Karpas-422 (cell line): ENCODE measurements at regions not wholly inside any gene's neighbourhood (a gene's known extent, or its start where the extent isn't known, plus 50 kb on each side); places are given as distances from the start of the nearest gene placed in this dataset.
A peak's percentile ranks its signal among the peaks of the same experiment; 100 is the strongest.

Experiments used
- DNase-seq: peaks from one replicate; pipeline ENCODE4 v3.0.0-alpha.2; 2015
- H2AFZ ChIP-seq: fragments of 200-600 bp; sonication (generic); 2 replicates; pipeline ENCODE4 v1.6.1; 2014; ENCODE audit warnings: antibody characterized with exemption, low read length, mixed read lengths
- H3K27ac ChIP-seq: fragments of 200-600 bp; sonication (generic); 2 replicates; pipeline ENCODE4 v1.5.1; 2014; ENCODE audit warnings: mild to moderate bottlenecking, low read length, moderate library complexity
- H3K27me3 ChIP-seq: fragments of 200-600 bp; sonication (generic); 2 replicates; pipeline ENCODE4 v1.6.1; 2014; ENCODE audit warnings: low read length, mixed read lengths
- H3K36me3 ChIP-seq: fragments of 200-600 bp; sonication (generic); 2 replicates; pipeline ENCODE4 v1.6.1; 2014; ENCODE audit warnings: low read length, mixed read lengths; ENCODE audit not compliant: insufficient read depth
- H3K4me1 ChIP-seq: fragments of 200-600 bp; sonication (generic); 2 replicates; pipeline ENCODE4 v1.6.1; 2014; ENCODE audit warnings: mild to moderate bottlenecking, low read length, mixed read lengths
- H3K4me2 ChIP-seq: fragments of 200-600 bp; sonication (generic); 2 replicates; pipeline ENCODE4 v1.6.1; 2014; ENCODE audit warnings: low read length, low read depth, mild to moderate bottlenecking; ENCODE audit not compliant: poor library complexity, severe bottlenecking
- H3K4me3 ChIP-seq: fragments of 200-600 bp; sonication (generic); 2 replicates; pipeline ENCODE4 v1.5.1; 2014; ENCODE audit warnings: mild to moderate bottlenecking, antibody characterized with exemption, low read length, mixed read lengths
- H3K79me2 ChIP-seq: fragments of 200-600 bp; sonication (generic); 2 replicates; pipeline ENCODE4 v1.6.1; 2014; ENCODE audit warnings: mild to moderate bottlenecking, low read length, mixed read lengths
- H3K9ac ChIP-seq: fragments of 200-600 bp; sonication (generic); 2 replicates; pipeline ENCODE4 v1.6.0; 2014; ENCODE audit warnings: low read length
- H3K9me2 ChIP-seq: fragments of 200-600 bp; sonication (generic), shearing (Covaris generic); replicated peaks from 2 replicates; pipeline ENCODE4 v1.6.0; 2014; ENCODE audit warnings: mild to moderate bottlenecking, low read length, moderate library complexity; ENCODE audit not compliant: insufficient read depth
- H3K9me3 ChIP-seq: fragments of 300-700, 200-600 bp; sonication (generic); 2 replicates; pipeline ENCODE4 v1.6.1; 2014; ENCODE audit warnings: low read length, mixed read lengths
- H4K20me1 ChIP-seq: fragments of 200-600 bp; sonication (generic); 2 replicates; pipeline ENCODE4 v1.6.1; 2014; ENCODE audit warnings: mild to moderate bottlenecking, antibody characterized with exemption, low read length, low read depth; ENCODE audit not compliant: insufficient read depth

DNA sequence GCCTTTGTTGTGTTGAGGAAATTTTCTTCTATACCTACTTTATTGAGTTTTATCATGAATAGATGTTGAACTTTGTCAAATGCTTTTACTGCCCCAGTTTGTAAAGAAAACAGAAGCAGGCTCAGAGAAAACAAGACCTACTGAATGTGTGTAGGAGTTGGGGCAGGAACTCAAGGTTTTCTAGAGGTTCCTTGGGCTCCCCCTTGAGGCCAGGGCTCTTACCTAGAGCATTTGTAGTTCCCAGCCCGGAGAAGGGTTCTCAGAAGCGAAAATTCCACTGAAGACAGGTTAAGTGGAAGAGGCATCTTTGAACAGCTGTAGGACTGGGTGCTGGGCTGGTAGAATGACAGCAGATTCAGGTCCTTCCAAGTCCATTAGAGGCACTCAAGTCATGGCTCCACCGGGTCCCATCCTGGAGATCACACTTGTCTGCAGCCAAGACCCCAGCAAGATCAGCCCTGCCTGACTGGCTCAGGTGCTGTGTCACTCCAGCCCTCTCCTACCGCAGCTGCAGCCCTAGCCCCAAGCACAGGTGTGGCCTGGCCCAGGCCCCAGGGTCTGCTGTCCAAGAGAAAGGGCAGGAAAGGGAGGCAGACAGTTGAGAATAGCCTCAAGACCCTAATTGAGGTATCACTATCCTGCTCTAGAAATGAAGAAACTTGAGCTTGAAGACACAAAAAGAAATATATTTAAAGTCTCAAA is 425.5 kb downstream of the PCDH20 start:
- H3K27me3 ChIP-seq = no peaks in the 10 kb centered on the region
- no peak overlapping the region for H3K4me3 ChIP-seq
- H2AFZ ChIP-seq = no peak overlapping the region
- no peak overlapping the region for H3K4me2 ChIP-seq
- no peaks in the 10 kb centered on the region for H4K20me1 ChIP-seq
- H3K9me3 ChIP-seq = no peaks in the 10 kb centered on the region
- no peaks in the 10 kb centered on the region for H3K9me2 ChIP-seq
- no peak overlapping the region for H3K27ac ChIP-seq
- no peaks in the 10 kb centered on the region for H3K4me1 ChIP-seq
- DNase-seq = peak; percentile 81
- H3K9ac ChIP-seq = no peak overlapping the region
- H3K79me2 ChIP-seq = no peaks in the 10 kb centered on the region
- H3K36me3 ChIP-seq = no peaks in the 10 kb centered on the region

DNA sequence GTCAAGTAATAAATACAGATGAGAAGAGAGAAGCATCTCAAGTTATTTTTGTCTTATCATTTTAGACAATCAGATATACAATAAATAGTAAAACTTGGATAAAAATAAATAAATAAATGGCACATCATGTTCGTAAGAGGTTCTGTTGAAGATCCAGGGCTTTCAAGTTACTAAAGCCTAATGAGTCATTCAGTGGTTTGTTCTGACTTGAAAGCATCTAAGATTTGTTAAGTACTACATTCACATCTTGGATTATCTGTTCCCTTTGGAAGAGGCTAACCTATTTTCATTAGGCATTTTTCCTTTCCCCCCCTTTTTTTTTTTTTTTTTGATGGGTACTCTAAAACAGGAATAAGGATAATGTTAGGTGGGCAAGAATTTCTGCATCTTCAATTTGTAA is 429.3 kb downstream of the PCDH20 start:
- Histone ChIP-seq H3K4me3 (no peak overlapping the region), H2AFZ (no peak overlapping the region), H3K9me2 (no peaks in the 10 kb centered on the region), H3K27ac (no peak overlapping the region), H3K9ac (no peak overlapping the region), H3K4me2 (no peak overlapping the region), H3K27me3 (no peaks in the 10 kb centered on the region), H4K20me1 (no peaks in the 10 kb centered on the region), H3K36me3 (no peaks in the 10 kb centered on the region), H3K9me3 (no peaks in the 10 kb centered on the region), H3K4me1 (no peaks in the 10 kb centered on the region), H3K79me2 (no peaks in the 10 kb centered on the region)
- DNase-seq = no peak

DNA sequence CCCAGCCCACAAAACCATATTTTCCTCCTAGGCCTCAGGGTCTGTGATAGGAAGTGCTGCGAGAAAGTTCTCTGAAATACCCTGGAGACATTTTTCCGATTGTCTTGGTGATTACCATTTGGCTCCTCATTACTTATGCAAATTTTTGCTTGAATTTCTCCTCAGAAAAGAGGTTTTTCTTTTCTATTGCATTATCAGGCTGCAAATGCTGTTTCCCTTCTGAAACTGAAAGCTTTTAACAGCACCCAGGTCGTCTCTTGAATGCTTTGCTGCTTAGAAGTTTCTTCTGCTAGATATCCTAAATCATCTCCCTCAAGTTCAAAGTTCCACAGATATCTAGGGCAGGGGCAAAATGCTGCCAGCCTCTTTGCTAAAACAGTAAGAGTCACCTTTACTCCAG is 434.2 kb downstream of the PCDH20 start:
- no peak overlapping the region for H3K27ac ChIP-seq
- no peak overlapping the region for H3K4me2 ChIP-seq
- H3K9me2 ChIP-seq = no peaks in the 10 kb centered on the region
- no peaks in the 10 kb centered on the region for H3K36me3 ChIP-seq
- no peaks in the 10 kb centered on the region for H4K20me1 ChIP-seq
- no peaks in the 10 kb centered on the region for H3K27me3 ChIP-seq
- no peak overlapping the region for H3K9ac ChIP-seq
- no peaks in the 10 kb centered on the region; the same call in 1 of the 2 replicates for H3K9me3 ChIP-seq
- no peaks in the 10 kb centered on the region for H3K79me2 ChIP-seq
- H2AFZ ChIP-seq = no peak overlapping the region
- no peak for DNase-seq
- H3K4me1 ChIP-seq = no peaks in the 10 kb centered on the region
- no peak overlapping the region for H3K4me3 ChIP-seq

GRCh38 chr13:60976367-60976766 is 439.3 kb downstream of the PCDH20 start:
- H3K36me3 ChIP-seq = no peaks in the 10 kb centered on the region
- H3K9ac ChIP-seq = no peak overlapping the region
- no peak overlapping the region for H2AFZ ChIP-seq
- H3K27ac ChIP-seq = no peak overlapping the region
- H3K9me3 ChIP-seq = no peaks in the 10 kb centered on the region; the same call in 1 of the 2 replicates
- H3K4me1 ChIP-seq = no peaks in the 10 kb centered on the region
- DNase-seq = no peak
- no peak overlapping the region for H3K4me2 ChIP-seq
- H3K4me3 ChIP-seq = no peak overlapping the region
- no peaks in the 10 kb centered on the region for H3K9me2 ChIP-seq
- no peaks in the 10 kb centered on the region for H4K20me1 ChIP-seq
- no peaks in the 10 kb centered on the region for H3K27me3 ChIP-seq
- no peaks in the 10 kb centered on the region for H3K79me2 ChIP-seq

GRCh38 chr13:60974296-60974695 is 441.4 kb downstream of the PCDH20 start:
- Histone ChIP-seq H3K36me3 (no peaks in the 10 kb centered on the region), H3K27me3 (no peaks in the 10 kb centered on the region), H2AFZ (no peak overlapping the region), H3K9me2 (no peaks in the 10 kb centered on the region), H3K79me2 (no peaks in the 10 kb centered on the region), H3K27ac (no peak overlapping the region), H4K20me1 (no peaks in the 10 kb centered on the region), H3K9ac (no peak overlapping the region), H3K4me2 (no peak overlapping the region), H3K9me3 (no peaks in the 10 kb centered on the region), H3K4me1 (no peaks in the 10 kb centered on the region), H3K4me3 (no peak overlapping the region)
- no peak for DNase-seq

DNA sequence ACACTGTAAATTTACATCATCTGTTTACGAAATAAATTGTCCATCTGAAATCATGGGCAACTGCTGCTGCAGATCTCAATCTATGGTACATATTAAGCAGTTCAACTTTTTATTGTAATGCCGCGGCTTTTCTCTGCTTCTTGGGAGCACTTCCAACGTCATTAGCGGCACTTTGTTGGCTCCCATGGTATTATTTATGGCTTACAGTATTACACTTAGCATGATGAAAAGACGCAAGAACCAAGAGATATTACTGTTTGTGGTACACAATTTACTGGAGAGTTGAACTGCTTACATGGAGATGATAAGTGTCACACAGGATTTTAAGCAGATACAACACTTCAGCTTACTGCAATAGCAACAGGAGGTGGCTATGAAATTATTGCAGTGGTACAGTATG is 442.1 kb downstream of the PCDH20 start:
- H3K9me2 ChIP-seq = no peaks in the 10 kb centered on the region
- H3K9me3 ChIP-seq = no peaks in the 10 kb centered on the region
- H3K27me3 ChIP-seq = no peaks in the 10 kb centered on the region
- no peak overlapping the region for H2AFZ ChIP-seq
- DNase-seq = no peak
- no peaks in the 10 kb centered on the region for H4K20me1 ChIP-seq
- no peaks in the 10 kb centered on the region for H3K79me2 ChIP-seq
- H3K27ac ChIP-seq = no peak overlapping the region
- no peaks in the 10 kb centered on the region for H3K4me1 ChIP-seq
- H3K4me3 ChIP-seq = no peak overlapping the region
- H3K9ac ChIP-seq = no peak overlapping the region
- H3K36me3 ChIP-seq = no peaks in the 10 kb centered on the region
- no peak overlapping the region for H3K4me2 ChIP-seq

- Histone ChIP-seq H3K9me3 (no peaks in the 10 kb centered on the region), H3K4me2 (no peak overlapping the region), H3K27ac (no peak overlapping the region), H3K9me2 (no peaks in the 10 kb centered on the region), H3K4me3 (no peak overlapping the region), H3K4me1 (no peaks in the 10 kb centered on the region), H2AFZ (no peak overlapping the region), H4K20me1 (no peaks in the 10 kb centered on the region), H3K36me3 (no peaks in the 10 kb centered on the region), H3K27me3 (no peaks in the 10 kb centered on the region), H3K79me2 (no peaks in the 10 kb centered on the region), H3K9ac (no peak overlapping the region)
- DNase-seq = no peak
Observed at GRCh38 chr13:60970736-60971135, 444.9 kb downstream of the PCDH20 start.

DNA sequence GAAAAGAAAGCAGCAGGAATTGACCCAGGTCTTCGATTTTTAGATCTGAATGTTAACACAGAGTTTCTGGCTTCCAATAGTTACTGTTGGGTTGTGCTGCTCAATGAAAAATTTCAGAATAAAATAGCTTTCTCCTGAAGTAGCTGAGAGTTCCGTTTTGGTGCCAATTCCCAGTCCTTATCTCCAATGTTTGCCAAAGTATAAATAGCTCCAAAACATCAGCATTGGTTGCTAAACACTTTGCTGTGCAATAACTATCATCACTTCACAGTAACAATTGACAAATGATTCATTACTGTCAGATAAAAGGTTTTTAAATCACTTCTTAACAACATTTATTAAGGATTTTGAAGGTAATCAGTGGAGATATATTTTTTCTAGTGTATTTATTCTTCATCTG is 446.0 kb downstream of the PCDH20 start:
- Histone ChIP-seq H3K79me2 (no peaks in the 10 kb centered on the region), H3K9me2 (no peaks in the 10 kb centered on the region), H2AFZ (no peak overlapping the region), H3K9ac (no peak overlapping the region), H3K4me2 (no peak overlapping the region), H3K9me3 (no peaks in the 10 kb centered on the region), H3K27ac (no peak overlapping the region), H4K20me1 (no peaks in the 10 kb centered on the region), H3K36me3 (no peaks in the 10 kb centered on the region), H3K27me3 (no peaks in the 10 kb centered on the region), H3K4me3 (no peak overlapping the region), H3K4me1 (no peaks in the 10 kb centered on the region)
- DNase-seq = no peak
